Keratinocyte (primary cell): ENCODE measurements at regions not wholly inside any gene's neighbourhood (a gene's known extent, or its start where the extent isn't known, plus 50 kb on each side); places are given as distances from the start of the nearest gene placed in this dataset.

Source experiments
- DNase-seq: peaks from one replicate; pipeline ENCODE4 v3.0.0-alpha.2; 2011; ENCODE audit warnings: low read depth, missing footprints, low spot score
- FAIRE-seq: peaks from 2 replicates; lab custom pipeline; 2011; peaks lifted over from hg19 to GRCh38; lab: Jason Lieb, UNC
- H2AFZ ChIP-seq: 2 replicates; pipeline ENCODE4 v1.6.0; 2012; ENCODE audit warnings: low read length, control low read depth, inconsistent platforms; ENCODE audit not compliant: control insufficient read depth
- H3K27ac ChIP-seq: 2 replicates; pipeline ENCODE4 v1.5.1; 2011; ENCODE audit warnings: low read length; ENCODE audit not compliant: control insufficient read depth, insufficient read depth
- H3K27me3 ChIP-seq: 3 replicates; pipeline ENCODE4 v1.6.0; 2011; ENCODE audit warnings: low read length; ENCODE audit not compliant: control insufficient read depth, insufficient read depth; ENCODE audit errors: extremely low read depth
- H3K36me3 ChIP-seq, 2 experiments: 2 replicates in 1 of 2; 3 replicates in 1 of 2; pipeline ENCODE4 v1.5.1; 2011; ENCODE audit warnings: low read length in 2 of 2, mild to moderate bottlenecking in 1 of 2; ENCODE audit not compliant: control insufficient read depth in 2 of 2, insufficient read depth in 2 of 2; ENCODE audit errors: extremely low read depth in 1 of 2
- H3K4me1 ChIP-seq: 3 replicates; pipeline ENCODE4 v1.5.1; 2011; ENCODE audit warnings: low read length; ENCODE audit not compliant: control insufficient read depth, insufficient read depth; ENCODE audit errors: extremely low read depth
- H3K4me2 ChIP-seq: 3 replicates; pipeline ENCODE4 v1.6.0; 2011; ENCODE audit warnings: low read depth, low read length; ENCODE audit not compliant: control insufficient read depth, insufficient read depth; ENCODE audit errors: extremely low read depth
- H3K4me3 ChIP-seq, 3 experiments: fragments of 200-600 bp in 1 of 3; sonication (generic) in 1 of 3; 2 replicates in 2 of 3; 3 replicates in 1 of 3; pipeline ENCODE4 v1.5.1; 2011 to 2016; ENCODE audit warnings: low read length in 3 of 3, mild to moderate bottlenecking in 3 of 3, control low read depth in 2 of 3, inconsistent platforms in 1 of 3, low read depth in 1 of 3, mixed read lengths in 1 of 3, mixed run types in 1 of 3, moderate library complexity in 1 of 3; ENCODE audit not compliant: control insufficient read depth in 2 of 3, insufficient read depth in 2 of 3; ENCODE audit errors: extremely low read depth in 1 of 3
- H3K79me2 ChIP-seq: 2 replicates; pipeline ENCODE4 v1.6.0; 2012; ENCODE audit warnings: low read length; ENCODE audit not compliant: control insufficient read depth, insufficient read depth
- H3K9ac ChIP-seq: 3 replicates; pipeline ENCODE4 v1.6.0; 2011; ENCODE audit warnings: low read length; ENCODE audit not compliant: control insufficient read depth, insufficient read depth; ENCODE audit errors: extremely low read depth
- H3K9me1 ChIP-seq: 3 replicates; pipeline ENCODE4 v1.6.0; 2011; ENCODE audit warnings: low read length; ENCODE audit not compliant: control insufficient read depth, insufficient read depth; ENCODE audit errors: extremely low read depth
- H3K9me3 ChIP-seq: 2 replicates; pipeline ENCODE4 v1.5.1; 2012; ENCODE audit warnings: low read depth, low read length; ENCODE audit not compliant: control insufficient read depth
- H4K20me1 ChIP-seq: 3 replicates; pipeline ENCODE4 v1.6.0; 2011; ENCODE audit warnings: low read length; ENCODE audit not compliant: control insufficient read depth, insufficient read depth; ENCODE audit errors: extremely low read depth
- EZH2 ChIP-seq: IDR thresholded peaks from one replicate; pipeline ENCODE4 v1.6.1; 2012; ENCODE audit warnings: inconsistent platforms, mild to moderate bottlenecking, low read length, moderate library complexity
- dilution Hi-C: fragments of 300-500 bp; cut with MboI; formaldehyde crosslinking; loops from one replicate; pipeline ENCODE4 v1.7.0; 2020; ENCODE audit warnings: low sequenced_read_pairs; ENCODE audit not compliant: extremely low pct_ligation_motif_present
- TF ChIP-seq, protein P1 (sequence below), 3 experiments: IDR thresholded peaks in 1 of 3; conservative IDR thresholded peaks in 1 of 3; optimal IDR thresholded peaks in 1 of 3; 2 replicates in 2 of 3; 3 replicates in 1 of 3; pipeline versions ENCODE3 to v1.5.1; 2011; ENCODE audit warnings: low read length in 3 of 3, mild to moderate bottlenecking in 3 of 3, moderate library complexity in 2 of 3, control low read depth in 1 of 3, inconsistent platforms in 1 of 3; ENCODE audit not compliant: insufficient read depth in 2 of 3; ENCODE audit errors: extremely low read depth in 1 of 3

DNA sequence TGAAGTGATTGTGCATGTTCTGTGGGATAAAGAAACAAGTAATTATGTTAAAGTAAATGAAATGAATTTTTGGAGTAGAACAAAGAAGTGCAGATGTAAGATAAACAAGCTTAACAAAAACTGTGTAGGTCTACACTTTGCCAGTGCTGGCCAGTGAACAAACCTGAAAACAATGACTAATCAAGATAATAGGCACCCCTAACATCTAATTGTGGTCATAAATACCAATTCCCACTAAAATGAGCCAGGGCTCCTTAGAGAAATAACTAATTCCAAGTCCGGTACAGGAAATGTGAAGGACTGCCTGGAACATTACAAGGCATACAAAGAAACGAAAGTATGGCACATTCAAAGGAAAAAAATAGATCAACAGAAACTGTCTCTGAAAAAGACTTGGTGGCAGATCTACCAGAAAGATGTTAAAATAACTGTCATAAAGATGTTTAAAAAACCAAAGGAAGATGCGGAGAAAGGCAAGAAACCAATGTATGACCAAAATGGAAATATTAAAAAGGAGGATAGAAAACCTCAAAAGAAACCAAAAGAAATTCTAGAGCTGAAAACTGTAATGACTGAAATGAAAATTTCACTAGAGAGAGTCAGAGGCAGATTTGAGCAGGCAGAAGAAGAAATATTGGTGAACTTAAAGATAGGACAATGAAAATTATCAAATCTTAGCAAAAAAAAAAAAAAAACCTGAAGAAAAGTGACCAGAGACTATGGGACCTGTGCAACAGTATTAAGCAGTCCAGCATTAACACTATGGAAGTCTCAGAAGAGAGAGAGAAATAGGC lies 94.7 kb upstream of the SLC66A3 start:
- Histone ChIP-seq H4K20me1 (no peaks in the 10 kb centered on the region), H3K4me3 (no peak overlapping the region), H3K27ac (no peak overlapping the region), H3K9me3 (peaks cover 2% of the 10 kb centered on the region), H3K4me1 (peaks cover 7% of the 10 kb centered on the region), H2AFZ (no peak overlapping the region), H3K9ac (no peak overlapping the region), H3K9me1 (no peaks in the 10 kb centered on the region), H3K4me2 (no peak overlapping the region), H3K36me3 (no peaks in the 10 kb centered on the region), H3K79me2 (no peaks in the 10 kb centered on the region), H3K27me3 (peaks cover 8% of the 10 kb centered on the region)
- dilution Hi-C loops, result loop anchor here (10.0 kb wide), 1 partner anchor 56 kb away; no protein-coding TSS in a partner anchor
- no peak for FAIRE-seq
- DNase-seq, result no peak
- TF ChIP-seq EZH2, result no peak
- TF ChIP-seq, protein P1, sequence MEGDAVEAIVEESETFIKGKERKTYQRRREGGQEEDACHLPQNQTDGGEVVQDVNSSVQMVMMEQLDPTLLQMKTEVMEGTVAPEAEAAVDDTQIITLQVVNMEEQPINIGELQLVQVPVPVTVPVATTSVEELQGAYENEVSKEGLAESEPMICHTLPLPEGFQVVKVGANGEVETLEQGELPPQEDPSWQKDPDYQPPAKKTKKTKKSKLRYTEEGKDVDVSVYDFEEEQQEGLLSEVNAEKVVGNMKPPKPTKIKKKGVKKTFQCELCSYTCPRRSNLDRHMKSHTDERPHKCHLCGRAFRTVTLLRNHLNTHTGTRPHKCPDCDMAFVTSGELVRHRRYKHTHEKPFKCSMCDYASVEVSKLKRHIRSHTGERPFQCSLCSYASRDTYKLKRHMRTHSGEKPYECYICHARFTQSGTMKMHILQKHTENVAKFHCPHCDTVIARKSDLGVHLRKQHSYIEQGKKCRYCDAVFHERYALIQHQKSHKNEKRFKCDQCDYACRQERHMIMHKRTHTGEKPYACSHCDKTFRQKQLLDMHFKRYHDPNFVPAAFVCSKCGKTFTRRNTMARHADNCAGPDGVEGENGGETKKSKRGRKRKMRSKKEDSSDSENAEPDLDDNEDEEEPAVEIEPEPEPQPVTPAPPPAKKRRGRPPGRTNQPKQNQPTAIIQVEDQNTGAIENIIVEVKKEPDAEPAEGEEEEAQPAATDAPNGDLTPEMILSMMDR (optimal IDR thresholded peaks at IDR 0.05 in 1 of 3, IDR thresholded peaks at IDR 0.05 in 1 of 3, conservative IDR thresholded peaks at IDR 0.05 in 1 of 3; ENCODE audit: extremely low read depth in 1 of 3, insufficient read depth in 2 of 3, low read length in 3 of 3), result no peak

DNA sequence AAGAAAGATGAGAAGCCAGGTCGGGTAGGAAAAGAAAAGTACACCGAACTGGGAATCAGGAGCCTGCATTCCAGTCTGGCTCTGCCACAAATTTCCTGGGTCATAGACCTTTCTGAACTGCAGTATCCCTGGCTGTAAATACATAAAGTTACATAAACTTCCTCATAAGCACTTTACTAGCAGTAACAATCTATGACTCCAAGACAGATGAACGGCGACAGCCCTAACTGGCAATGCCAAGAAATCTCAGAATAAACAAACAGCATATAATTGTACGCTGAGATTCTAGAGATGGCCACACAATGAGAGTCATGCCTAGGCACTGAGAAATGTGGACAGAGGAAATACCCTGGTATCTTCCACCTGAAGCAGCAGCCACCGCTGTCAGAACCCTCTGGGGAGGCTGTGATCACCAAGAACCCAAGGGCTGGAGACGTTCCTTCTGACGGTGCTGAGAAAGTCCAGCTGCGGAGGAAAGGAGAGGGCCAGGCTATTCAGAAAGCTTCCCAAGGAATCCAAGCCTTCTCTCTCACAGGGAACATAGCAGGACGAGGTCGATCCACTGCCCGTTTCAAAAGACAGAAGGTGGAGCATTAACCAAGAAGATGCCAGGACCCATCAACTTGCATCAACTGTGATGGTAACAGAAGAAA lies 89.3 kb upstream of the SLC66A3 start:
- Histone ChIP-seq H3K4me1 (no peaks in the 10 kb centered on the region), H3K36me3 (no peaks in the 10 kb centered on the region), H3K27me3 (peaks cover 4% of the 10 kb centered on the region), H2AFZ (no peak overlapping the region), H3K9me3 (peaks cover 2% of the 10 kb centered on the region), H3K79me2 (no peaks in the 10 kb centered on the region), H3K27ac (no peak overlapping the region), H3K9ac (no peak overlapping the region), H3K4me2 (no peak overlapping the region), H4K20me1 (no peaks in the 10 kb centered on the region), H3K9me1 (no peaks in the 10 kb centered on the region), H3K4me3 (no peak overlapping the region)
- dilution Hi-C loops, result loop anchor here (10.0 kb wide), 1 partner anchor 61 kb away; no protein-coding TSS in a partner anchor
- FAIRE-seq (no peak), DNase-seq (no peak)
- TF ChIP-seq, protein P1 (optimal IDR thresholded peaks at IDR 0.05 in 1 of 3, IDR thresholded peaks at IDR 0.05 in 1 of 3, conservative IDR thresholded peaks at IDR 0.05 in 1 of 3; ENCODE audit: extremely low read depth in 1 of 3, insufficient read depth in 2 of 3, low read length in 3 of 3), result no peak
- TF ChIP-seq EZH2, result no peak
